HCT116 (cell line): ENCODE measurements at regions not wholly inside any gene's neighbourhood (a gene's known extent, or its start where the extent isn't known, plus 50 kb on each side); places are given as distances from the start of the nearest gene placed in this dataset.

Experiments
- JUND ChIP-seq: IDR thresholded peaks from 2 replicates; pipeline ENCODE4 v1.6.1; 2012
- POLR2AphosphoS5 ChIP-seq: IDR thresholded peaks from 2 replicates; pipeline ENCODE4 v1.6.1; 2011; ENCODE audit warnings: mild to moderate bottlenecking, low read depth, low read length, moderate library complexity
- YY1 ChIP-seq: IDR thresholded peaks from 2 replicates; pipeline ENCODE4 v1.6.1; 2011; ENCODE audit warnings: low read length, low read depth, moderate library complexity, mild to moderate bottlenecking; ENCODE audit not compliant: insufficient replicate concordance; ENCODE audit errors: extremely low read depth
- TF ChIP-seq, protein P1 (sequence below), 3 experiments: fragments of 200-600 bp in 1 of 3; sonication (generic) in 1 of 3; IDR thresholded peaks in 2 of 3; conservative IDR thresholded peaks in 1 of 3; 2 replicates each; pipeline ENCODE4 v1.5.1; 2012 to 2017; ENCODE audit warnings: low read depth in 2 of 3, low read length in 2 of 3, antibody characterized with exemption in 1 of 3, borderline replicate concordance in 1 of 3, control low read depth in 1 of 3, mild to moderate bottlenecking in 1 of 3, mixed read lengths in 1 of 3, mixed run types in 1 of 3, moderate library complexity in 1 of 3; ENCODE audit not compliant: insufficient read depth in 1 of 3
- TF ChIP-seq, protein P2 (sequence below): IDR thresholded peaks from 2 replicates; pipeline ENCODE4 v1.6.1; 2012; ENCODE audit warnings: low read depth

DNA sequence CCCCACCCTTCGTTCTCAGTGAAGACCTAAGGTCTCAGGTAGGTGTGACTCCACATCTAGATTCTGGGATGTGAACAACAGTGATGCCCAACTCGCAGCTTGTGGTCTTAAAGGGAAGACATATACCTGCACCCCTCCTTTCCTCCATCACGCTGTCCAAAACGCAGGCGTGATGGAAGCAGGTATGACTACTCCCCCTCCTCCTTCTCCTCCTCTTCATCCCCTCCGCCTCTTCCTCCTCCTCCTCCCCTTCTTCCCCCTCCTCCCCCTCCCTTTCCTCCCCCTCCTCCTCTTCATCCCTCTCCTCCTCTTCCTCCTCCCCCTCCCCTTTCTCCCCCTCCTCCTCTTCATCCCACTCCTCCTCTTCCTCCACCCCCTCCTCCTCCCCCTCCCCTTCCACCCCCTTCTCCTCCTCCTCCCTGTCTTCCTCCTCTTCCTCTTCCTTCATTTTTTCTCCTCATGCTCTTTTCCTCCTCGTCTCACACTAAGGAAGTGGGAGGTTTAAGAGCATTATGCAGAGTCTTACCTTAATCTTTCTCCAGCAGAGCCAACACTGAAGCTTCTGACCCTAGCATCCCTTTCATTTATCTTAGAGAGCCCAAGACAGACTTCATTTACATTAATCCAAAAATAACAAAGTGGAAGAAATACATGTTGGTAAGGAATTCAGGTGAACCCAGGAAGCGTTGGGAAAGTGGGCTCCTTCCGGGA is 352.5 kb downstream of the FOXL1 start:
- no peak for TF ChIP-seq YY1
- TF ChIP-seq POLR2AphosphoS5 = no peak
- TF ChIP-seq JUND = no peak
- TF ChIP-seq, protein P1, sequence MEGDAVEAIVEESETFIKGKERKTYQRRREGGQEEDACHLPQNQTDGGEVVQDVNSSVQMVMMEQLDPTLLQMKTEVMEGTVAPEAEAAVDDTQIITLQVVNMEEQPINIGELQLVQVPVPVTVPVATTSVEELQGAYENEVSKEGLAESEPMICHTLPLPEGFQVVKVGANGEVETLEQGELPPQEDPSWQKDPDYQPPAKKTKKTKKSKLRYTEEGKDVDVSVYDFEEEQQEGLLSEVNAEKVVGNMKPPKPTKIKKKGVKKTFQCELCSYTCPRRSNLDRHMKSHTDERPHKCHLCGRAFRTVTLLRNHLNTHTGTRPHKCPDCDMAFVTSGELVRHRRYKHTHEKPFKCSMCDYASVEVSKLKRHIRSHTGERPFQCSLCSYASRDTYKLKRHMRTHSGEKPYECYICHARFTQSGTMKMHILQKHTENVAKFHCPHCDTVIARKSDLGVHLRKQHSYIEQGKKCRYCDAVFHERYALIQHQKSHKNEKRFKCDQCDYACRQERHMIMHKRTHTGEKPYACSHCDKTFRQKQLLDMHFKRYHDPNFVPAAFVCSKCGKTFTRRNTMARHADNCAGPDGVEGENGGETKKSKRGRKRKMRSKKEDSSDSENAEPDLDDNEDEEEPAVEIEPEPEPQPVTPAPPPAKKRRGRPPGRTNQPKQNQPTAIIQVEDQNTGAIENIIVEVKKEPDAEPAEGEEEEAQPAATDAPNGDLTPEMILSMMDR (IDR thresholded peaks at IDR 0.05 in 2 of 3, conservative IDR thresholded peaks at IDR 0.05 in 1 of 3; ENCODE audit: borderline replicate concordance in 1 of 3, insufficient read depth in 1 of 3, low read depth in 2 of 3, low read length in 2 of 3) = no peak
- TF ChIP-seq, protein P2, sequence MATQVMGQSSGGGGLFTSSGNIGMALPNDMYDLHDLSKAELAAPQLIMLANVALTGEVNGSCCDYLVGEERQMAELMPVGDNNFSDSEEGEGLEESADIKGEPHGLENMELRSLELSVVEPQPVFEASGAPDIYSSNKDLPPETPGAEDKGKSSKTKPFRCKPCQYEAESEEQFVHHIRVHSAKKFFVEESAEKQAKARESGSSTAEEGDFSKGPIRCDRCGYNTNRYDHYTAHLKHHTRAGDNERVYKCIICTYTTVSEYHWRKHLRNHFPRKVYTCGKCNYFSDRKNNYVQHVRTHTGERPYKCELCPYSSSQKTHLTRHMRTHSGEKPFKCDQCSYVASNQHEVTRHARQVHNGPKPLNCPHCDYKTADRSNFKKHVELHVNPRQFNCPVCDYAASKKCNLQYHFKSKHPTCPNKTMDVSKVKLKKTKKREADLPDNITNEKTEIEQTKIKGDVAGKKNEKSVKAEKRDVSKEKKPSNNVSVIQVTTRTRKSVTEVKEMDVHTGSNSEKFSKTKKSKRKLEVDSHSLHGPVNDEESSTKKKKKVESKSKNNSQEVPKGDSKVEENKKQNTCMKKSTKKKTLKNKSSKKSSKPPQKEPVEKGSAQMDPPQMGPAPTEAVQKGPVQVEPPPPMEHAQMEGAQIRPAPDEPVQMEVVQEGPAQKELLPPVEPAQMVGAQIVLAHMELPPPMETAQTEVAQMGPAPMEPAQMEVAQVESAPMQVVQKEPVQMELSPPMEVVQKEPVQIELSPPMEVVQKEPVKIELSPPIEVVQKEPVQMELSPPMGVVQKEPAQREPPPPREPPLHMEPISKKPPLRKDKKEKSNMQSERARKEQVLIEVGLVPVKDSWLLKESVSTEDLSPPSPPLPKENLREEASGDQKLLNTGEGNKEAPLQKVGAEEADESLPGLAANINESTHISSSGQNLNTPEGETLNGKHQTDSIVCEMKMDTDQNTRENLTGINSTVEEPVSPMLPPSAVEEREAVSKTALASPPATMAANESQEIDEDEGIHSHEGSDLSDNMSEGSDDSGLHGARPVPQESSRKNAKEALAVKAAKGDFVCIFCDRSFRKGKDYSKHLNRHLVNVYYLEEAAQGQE = no peak
